ENCODE measurements at regions not wholly inside any gene's neighbourhood (a gene's known extent, or its start where the extent isn't known, plus 50 kb on each side); places are given as distances from the start of the nearest gene placed in this dataset.

GRCh38 chr12:17060260-17060659 is 454.3 kb upstream of the LMO3 start:
- TF ChIP-seq CTCF (IDR thresholded peaks at IDR 0.05 in 2 of 3, conservative IDR thresholded peaks at IDR 0.05 in 1 of 3; ENCODE audit: insufficient read depth in 2 of 3, low read depth in 1 of 3, low read length in 3 of 3) (no peak), EZH2 (IDR thresholded peaks at IDR 0.05; ENCODE audit: borderline replicate concordance, low read depth, low read length) (no peak), ZBTB8A (IDR thresholded peaks at IDR 0.05; ENCODE audit: partially characterized antibody) (no peak), NBN (IDR thresholded peaks at IDR 0.05; ENCODE audit: low read depth) (no peak), USF2 (CRISPR knock-in tag; IDR thresholded peaks at IDR 0.05) (no peak), MAX (CRISPR knock-in tag; IDR thresholded peaks at IDR 0.05) (no peak), BRF1 (IDR thresholded peaks at IDR 0.05; ENCODE audit: borderline replicate concordance, extremely low read depth, insufficient read length) (no peak), ATF6 (CRISPR knock-in tag; IDR thresholded peaks at IDR 0.05) (no peak), ZNF224 (CRISPR knock-in tag; IDR thresholded peaks at IDR 0.05) (no peak)

Data from K562 (cell line).